AG04450 (cell line): ENCODE measurements at regions not wholly inside any gene's neighbourhood (a gene's known extent, or its start where the extent isn't known, plus 50 kb on each side); places are given as distances from the start of the nearest gene placed in this dataset.

ENCODE experiments used
- CTCF ChIA-PET: fragments of 300-600, 350-600 bp; formaldehyde crosslinking; extraction: SDS; loops from one replicate; lab custom pipeline; 2022; ENCODE audit warnings: antibody characterized with exemption, inconsistent platforms; lab: Charles Lee
- POLR2A ChIA-PET: fragments of 350-600 bp; formaldehyde crosslinking; extraction: SDS; loops from one replicate; lab custom pipeline; 2021; ENCODE audit warnings: antibody characterized with exemption, inconsistent platforms; lab: Yijun Ruan, JAX
- DNase-seq: peaks from one replicate; pipeline ENCODE4 v3.0.0-alpha.2; 2011; ENCODE audit warnings: low read depth, low spot score
- H3K27ac ChIP-seq: one replicate; pipeline ENCODE4 v1.5.1; 2012; ENCODE audit warnings: low read depth, low read length, control low read depth
- H3K27me3 ChIP-seq: one replicate; pipeline ENCODE4 v1.6.0; 2012; ENCODE audit warnings: low read length; ENCODE audit not compliant: control insufficient read depth, insufficient read depth
- H3K4me3 ChIP-seq: 2 replicates; pipeline ENCODE4 v1.5.1; 2011; ENCODE audit warnings: mild to moderate bottlenecking, low read depth, low read length, control low read depth
- H3K9me3 ChIP-seq: 2 replicates; pipeline ENCODE4 v1.5.1; 2012; ENCODE audit warnings: low read length; ENCODE audit not compliant: control insufficient read depth, insufficient read depth
- CTCF ChIP-seq: IDR thresholded peaks from 2 replicates; pipeline ENCODE4 v1.5.1; 2011; ENCODE audit warnings: low read depth, low read length, control low read depth, inconsistent platforms

- Histone ChIP-seq H3K4me3 (no peak overlapping the region), H3K9me3 (no peaks in the 10 kb centered on the region; the same call in 1 of the 2 replicates), H3K27me3 (no peaks in the 10 kb centered on the region), H3K27ac (no peak overlapping the region)
- no peak for DNase-seq
- POLR2A ChIA-PET: no interaction called here
- CTCF ChIA-PET: no interaction called here
- no peak for TF ChIP-seq CTCF
These were observed 159.2 kb downstream of the DICER1 start for GRCh38 chr14:94998110-94998509.

- CTCF ChIA-PET: no interaction called here
- H3K27me3 ChIP-seq: no peaks in the 10 kb centered on the region
- POLR2A ChIA-PET: no interaction called here
- H3K27ac ChIP-seq: no peak overlapping the region
- H3K4me3 ChIP-seq: no peak overlapping the region
- no peaks in the 10 kb centered on the region; the same call in 1 of the 2 replicates for H3K9me3 ChIP-seq
- TF ChIP-seq CTCF: no peak
- DNase-seq: no peak
These were observed 161.8 kb downstream of the DICER1 start for GRCh38 chr14:94995551-94995950.

- TF ChIP-seq CTCF: no peak
- no peaks in the 10 kb centered on the region for H3K27me3 ChIP-seq
- DNase-seq: no peak
- H3K27ac ChIP-seq: no peak overlapping the region
- no peaks in the 10 kb centered on the region; the same call in 1 of the 2 replicates for H3K9me3 ChIP-seq
- CTCF ChIA-PET: no interaction called here
- no peak overlapping the region for H3K4me3 ChIP-seq
- POLR2A ChIA-PET: no interaction called here
These were observed 163.1 kb downstream of the DICER1 start for GRCh38 chr14:94994245-94994644.

- no peak overlapping the region for H3K4me3 ChIP-seq
- H3K27me3 ChIP-seq: no peaks in the 10 kb centered on the region
- no peak overlapping the region for H3K27ac ChIP-seq
- ChIA-PET CTCF (no interaction called here), POLR2A (no interaction called here)
- no peaks in the 10 kb centered on the region for H3K9me3 ChIP-seq
- no peak for DNase-seq
- no peak for TF ChIP-seq CTCF
These were observed 165.3 kb downstream of the DICER1 start for GRCh38 chr14:94992046-94992445.

DNA sequence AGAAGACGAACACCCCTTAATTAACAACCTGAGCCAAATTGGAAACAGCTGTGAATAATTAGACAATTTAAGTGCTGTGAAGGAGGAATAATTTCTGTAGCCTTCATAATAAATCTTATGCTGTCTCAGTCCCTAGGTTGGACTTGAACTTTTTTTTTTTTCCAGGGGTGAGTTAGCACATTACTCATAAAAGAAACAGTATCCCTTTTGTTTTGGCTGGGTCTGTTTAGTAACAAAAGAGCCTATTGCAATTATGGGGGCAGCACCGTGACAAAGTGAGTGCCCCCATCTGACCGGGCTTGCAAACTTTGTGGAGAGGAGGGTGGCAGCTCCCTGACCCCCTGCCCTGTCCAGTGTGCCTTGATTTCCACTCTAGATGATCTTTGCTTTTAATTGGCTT, 167.4 kb downstream of the DICER1 start:
- ChIA-PET POLR2A (no interaction called here), CTCF (interaction anchor here (1.1 kb wide), 1 partner anchor 109 kb away, joined by 3 read pairs; no protein-coding TSS in a partner anchor)
- no peak for DNase-seq
- Histone ChIP-seq H3K9me3 (no peaks in the 10 kb centered on the region), H3K27me3 (no peaks in the 10 kb centered on the region), H3K27ac (no peak overlapping the region), H3K4me3 (no peak overlapping the region)
- no peak for TF ChIP-seq CTCF
